ENCODE measurements at regions not wholly inside any gene's neighbourhood (a gene's known extent, or its start where the extent isn't known, plus 50 kb on each side); places are given as distances from the start of the nearest gene placed in this dataset.

- TF ChIP-seq POLR2AphosphoS5 (IDR thresholded peaks at IDR 0.05; ENCODE audit: borderline replicate concordance, low read depth, low read length) (no peak), FOXP2 (optimal IDR thresholded peaks at IDR 0.05; ENCODE audit: control extremely low read depth, extremely low read length, insufficient read depth) (no peak), EZH2 (IDR thresholded peaks at IDR 0.05) (no peak)
Observed at GRCh38 chr7:25832929-25833328, 319.1 kb upstream of the NFE2L3 start.

Data from SK-N-MC (cell line).